B cell (primary cell): ENCODE measurements at regions not wholly inside any gene's neighbourhood (a gene's known extent, or its start where the extent isn't known, plus 50 kb on each side); places are given as distances from the start of the nearest gene placed in this dataset.
A peak's percentile ranks its signal among the peaks of the same experiment; 100 is the strongest.

Experiments used
- ATAC-seq: fragments of 200-7000 bp; cut with Tn5 transposase; one replicate; pipeline ENCODE4 v1.10.0; 2021; ENCODE audit warnings: low read depth, mild to moderate bottlenecking, moderate number of reproducible peaks, moderate library complexity
- CTCF ChIA-PET: fragments of 350-600 bp; sonication (Branson Sonifier 250); formaldehyde crosslinking; loops from one replicate; lab custom pipeline; 2021; ENCODE audit warnings: antibody characterized with exemption, inconsistent platforms; lab: Charles Lee
- POLR2A ChIA-PET: fragments of 350-600 bp; sonication (Branson Sonifier 250); formaldehyde crosslinking; loops from one replicate; lab custom pipeline; 2021; ENCODE audit warnings: antibody characterized with exemption; lab: Charles Lee
- DNase-seq: peaks from one replicate; pipeline ENCODE4 v3.0.0; 2013
- H2AFZ ChIP-seq: 2 replicates; pipeline ENCODE4 v1.6.1; 2012; ENCODE audit warnings: mild to moderate bottlenecking, low read depth, low read length; ENCODE audit not compliant: insufficient read depth, poor library complexity, severe bottlenecking
- H3K27ac ChIP-seq, 2 donors: 1 replicate in 1 of 2; 2 replicates in 1 of 2; pipeline ENCODE4 v1.5.1; 2012 to 2013; ENCODE audit warnings: low read length in 2 of 2, mild to moderate bottlenecking in 2 of 2, moderate library complexity in 1 of 2
- H3K27me3 ChIP-seq, 4 experiments: fragments of 200-600 bp in 1 of 4; sonication (generic) in 1 of 4; replicated peaks in 1 of 4; 1 replicate in 2 of 4; 2 replicates in 2 of 4; pipeline versions ENCODE4 v1.6.1 to v1.7.0; 2013 to 2016; ENCODE audit warnings: low read length in 3 of 4, mild to moderate bottlenecking in 2 of 4, mixed read lengths in 1 of 4, moderate library complexity in 1 of 4; ENCODE audit not compliant: insufficient read depth in 4 of 4, control insufficient read depth in 3 of 4; ENCODE audit errors: control extremely low read depth in 1 of 4
- H3K36me3 ChIP-seq, 2 experiments: replicated peaks in 1 of 2; 1 replicate in 1 of 2; 2 replicates in 1 of 2; pipeline versions ENCODE4 v1.6.1 to v1.7.1; 2013; ENCODE audit warnings: low read length in 1 of 2; ENCODE audit not compliant: insufficient read depth in 2 of 2, control insufficient read depth in 1 of 2; ENCODE audit errors: control extremely low read depth in 1 of 2, extremely low read depth in 1 of 2
- H3K4me1 ChIP-seq, 2 donors: fragments of 200-600 bp in 1 of 2; sonication (generic) in 1 of 2; 1 replicate in 1 of 2; 2 replicates in 1 of 2; pipeline versions ENCODE4 v1.5.1 to v1.6.1; 2013 to 2017; ENCODE audit warnings: low read length in 2 of 2; ENCODE audit not compliant: control insufficient read depth in 2 of 2, insufficient read depth in 2 of 2
- H3K4me2 ChIP-seq: replicated peaks from 2 replicates; pipeline ENCODE3; 2012; ENCODE audit warnings: mild to moderate bottlenecking, low read depth, low read length; ENCODE audit not compliant: poor library complexity, severe bottlenecking
- H3K4me3 ChIP-seq, 5 experiments: fragments of 200-600 bp in 1 of 5; sonication (generic) in 1 of 5; 1 replicate in 3 of 5; 2 replicates in 2 of 5; pipeline versions ENCODE4 v1.5.1 to v1.7.0; 2011 to 2016; ENCODE audit warnings: low read length in 4 of 5, mild to moderate bottlenecking in 4 of 5, low read depth in 2 of 5, control low read depth in 1 of 5, moderate library complexity in 1 of 5; ENCODE audit not compliant: insufficient read depth in 1 of 5; ENCODE audit errors: control extremely low read depth in 1 of 5, extremely low read depth in 1 of 5
- H3K79me2 ChIP-seq: fragments of 200-600 bp; sonication (generic); one replicate; pipeline ENCODE4 v1.6.0; 2016; ENCODE audit warnings: low read length; ENCODE audit not compliant: control insufficient read depth, insufficient read depth
- H3K9ac ChIP-seq: fragments of 200-600 bp; sonication (generic); 2 replicates; pipeline ENCODE4 v1.6.1; 2017; ENCODE audit warnings: mild to moderate bottlenecking, low read length, moderate library complexity
- H3K9me3 ChIP-seq, 3 donors: one replicate each; pipeline versions ENCODE4 v1.6.1 to v1.7.1; 2013; ENCODE audit warnings: low read length in 2 of 3; ENCODE audit not compliant: control insufficient read depth in 2 of 3, insufficient read depth in 1 of 3; ENCODE audit errors: control extremely low read depth in 1 of 3
- H4K20me1 ChIP-seq: 2 replicates; pipeline ENCODE4 v1.6.0; 2012; ENCODE audit warnings: mild to moderate bottlenecking, low read length; ENCODE audit not compliant: insufficient read depth, control insufficient read depth, poor library complexity, severe bottlenecking
- H3K27ac Mint-ChIP-seq: one replicate; pipeline ENCODE4 v1.8.0; 2021; ENCODE audit warnings: mixed read lengths
- H3K27me3 Mint-ChIP-seq: one replicate; pipeline ENCODE4 v1.8.0; 2021; ENCODE audit warnings: mixed read lengths
- H3K4me1 Mint-ChIP-seq: one replicate; pipeline ENCODE4 v1.8.0; 2021; ENCODE audit warnings: mixed read lengths
- H3K4me3 Mint-ChIP-seq: one replicate; pipeline ENCODE4 v1.8.0; 2021; ENCODE audit warnings: mixed read lengths
- H3K9me3 Mint-ChIP-seq: one replicate; pipeline ENCODE4 v1.8.0; 2022; ENCODE audit warnings: mixed read lengths; ENCODE audit not compliant: insufficient read depth
- EZH2 ChIP-seq: IDR thresholded peaks from 2 replicates; pipeline ENCODE4 v1.6.1; 2012; ENCODE audit warnings: borderline replicate concordance, low read depth, mild to moderate bottlenecking, moderate library complexity, low read length; ENCODE audit not compliant: insufficient read depth, poor library complexity, severe bottlenecking
- WGBS: methylation state at CpG from one replicate; pipeline ENCODE4 v1.1.5; 2013; ENCODE audit warnings: missing lambda C conversion rate; ENCODE audit not compliant: insufficient coverage; 5-methylcytosine and 5-hydroxymethylcytosine counted together
- intact Hi-C: fragments of 100-400 bp; cut with micrococcal nuclease; formaldehyde crosslinking; loops from one replicate; pipeline ENCODE4 v1.10.0; 2022
- TF ChIP-seq, protein P1 (sequence below): fragments of 200-600 bp; IDR thresholded peaks from one replicate; pipeline ENCODE4 v1.8.0; 2022; ENCODE audit warnings: antibody characterized with exemption, mild to moderate bottlenecking

DNA sequence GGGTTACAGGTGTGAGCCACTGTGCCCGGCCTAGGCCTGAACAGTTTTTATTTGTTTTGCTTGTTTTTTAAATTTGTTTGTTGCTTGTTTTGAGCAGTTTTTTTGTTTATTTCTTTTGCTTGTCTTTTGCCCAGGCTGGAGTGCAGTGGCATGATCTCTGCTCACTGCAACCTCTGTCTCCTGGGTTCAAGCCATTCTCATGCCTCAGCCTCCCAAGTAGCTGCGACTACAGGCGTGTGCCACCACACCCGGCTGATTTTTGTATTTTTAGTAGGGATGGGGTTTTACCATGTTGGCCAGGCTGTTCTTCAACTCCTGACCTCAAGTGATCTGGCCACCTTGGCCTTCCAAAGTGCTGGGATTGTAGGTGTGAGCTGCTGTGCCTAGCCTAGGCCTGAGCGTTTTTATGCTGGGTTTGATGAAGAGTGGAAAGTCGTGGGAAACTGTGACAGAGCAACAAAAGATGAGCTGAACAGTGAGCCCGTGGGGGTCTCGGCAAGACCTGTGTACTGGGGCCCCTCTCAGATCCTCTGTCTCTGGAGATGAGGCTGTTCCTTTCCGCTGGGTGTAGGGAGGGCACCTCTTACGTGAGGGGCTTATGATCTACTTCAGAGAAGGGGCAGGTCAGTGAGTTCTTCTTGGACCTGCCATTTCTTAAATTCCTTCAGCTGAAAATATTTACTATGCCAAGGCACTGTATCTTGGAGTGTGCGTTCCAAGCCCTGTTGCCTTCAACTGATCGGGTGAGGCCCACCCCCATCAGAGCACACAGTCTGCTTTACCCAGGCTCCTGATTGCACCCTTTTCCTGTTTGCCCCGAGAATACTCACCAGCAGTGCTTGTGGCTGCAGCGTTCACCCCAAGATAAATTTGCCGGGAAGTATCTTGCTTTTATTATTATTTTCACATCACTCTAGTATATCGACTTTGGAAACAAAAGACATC is 322.1 kb downstream of the SEC14L1 start:
- H3K27me3 ChIP-seq, result no peaks in the 10 kb centered on the region
- no peaks in the 10 kb centered on the region for H3K27me3 Mint-ChIP-seq
- ATAC-seq (no peak), DNase-seq (no peak)
- H3K9me3 Mint-ChIP-seq, result peaks cover 2% of the 10 kb centered on the region
- H3K4me3 ChIP-seq, result peak overlapping the region in 2 of 5 experiments; percentile 10 to 46
- H2AFZ ChIP-seq, result no peak overlapping the region
- H3K4me3 Mint-ChIP-seq, result peak overlapping the region; percentile 76
- no peaks in the 10 kb centered on the region for H3K9me3 ChIP-seq
- no peak for TF ChIP-seq EZH2
- TF ChIP-seq, protein P1, sequence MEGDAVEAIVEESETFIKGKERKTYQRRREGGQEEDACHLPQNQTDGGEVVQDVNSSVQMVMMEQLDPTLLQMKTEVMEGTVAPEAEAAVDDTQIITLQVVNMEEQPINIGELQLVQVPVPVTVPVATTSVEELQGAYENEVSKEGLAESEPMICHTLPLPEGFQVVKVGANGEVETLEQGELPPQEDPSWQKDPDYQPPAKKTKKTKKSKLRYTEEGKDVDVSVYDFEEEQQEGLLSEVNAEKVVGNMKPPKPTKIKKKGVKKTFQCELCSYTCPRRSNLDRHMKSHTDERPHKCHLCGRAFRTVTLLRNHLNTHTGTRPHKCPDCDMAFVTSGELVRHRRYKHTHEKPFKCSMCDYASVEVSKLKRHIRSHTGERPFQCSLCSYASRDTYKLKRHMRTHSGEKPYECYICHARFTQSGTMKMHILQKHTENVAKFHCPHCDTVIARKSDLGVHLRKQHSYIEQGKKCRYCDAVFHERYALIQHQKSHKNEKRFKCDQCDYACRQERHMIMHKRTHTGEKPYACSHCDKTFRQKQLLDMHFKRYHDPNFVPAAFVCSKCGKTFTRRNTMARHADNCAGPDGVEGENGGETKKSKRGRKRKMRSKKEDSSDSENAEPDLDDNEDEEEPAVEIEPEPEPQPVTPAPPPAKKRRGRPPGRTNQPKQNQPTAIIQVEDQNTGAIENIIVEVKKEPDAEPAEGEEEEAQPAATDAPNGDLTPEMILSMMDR, result no peak
- 70% methylated on average over 8 of the region's 16 CpGs for WGBS
- peak overlapping the region; percentile 58 for H3K9ac ChIP-seq
- peaks cover 92 to 100% of the 10 kb centered on the region in 2 donors for H3K4me1 ChIP-seq
- peaks cover 0 to 27% of the 10 kb centered on the region in 2 experiments for H3K36me3 ChIP-seq
- peaks cover 7% of the 10 kb centered on the region for H4K20me1 ChIP-seq
- H3K4me1 Mint-ChIP-seq, result peaks cover 87% of the 10 kb centered on the region
- peak overlapping the region; percentile 100 for H3K27ac Mint-ChIP-seq
- POLR2A ChIA-PET, result interaction anchor here (0.6 to 2.9 kb wide), 8 partner anchors 9 to 138 kb away, joined by 3 to 20 read pairs (median 8); no protein-coding TSS in a partner anchor
- intact Hi-C loops, result no loop called here
- H3K27ac ChIP-seq, result peak overlapping the region; percentile 77 to 96
- peaks cover 93% of the 10 kb centered on the region for H3K79me2 ChIP-seq
- peak overlapping the region; percentile 77 for H3K4me2 ChIP-seq
- CTCF ChIA-PET, result interaction anchor here (0.9 to 5.9 kb wide), 13 partner anchors 10 to 138 kb away, joined by 3 to 31 read pairs (median 5); no protein-coding TSS in a partner anchor
